IMR-90 (cell line): ENCODE measurements at regions not wholly inside any gene's neighbourhood (a gene's known extent, or its start where the extent isn't known, plus 50 kb on each side); places are given as distances from the start of the nearest gene placed in this dataset.

Source experiments
- ATAC-seq: fragments of 200-7000 bp; cut with Tn5 transposase; 2 replicates; pipeline ENCODE4 v1.9.1; 2020; ENCODE audit warnings: low read depth, mild to moderate bottlenecking, moderate library complexity
- BruUV-seq: library from RNA; stranded (reverse); fragments of 400-500 nt; replicated peaks from 2 replicates; lab custom pipeline; 2021; lab: Mats Ljungman, UMichigan
- CTCF ChIA-PET: fragments of 300-600 bp; formaldehyde crosslinking; extraction: SDS; loops from one replicate; lab custom pipeline; 2021; ENCODE audit warnings: antibody characterized with exemption; lab: Yijun Ruan, JAX
- POLR2A ChIA-PET: fragments of 300-600 bp; sonication (Branson Sonifier 250); formaldehyde crosslinking; loops from one replicate; lab custom pipeline; 2022; ENCODE audit warnings: antibody characterized with exemption; ENCODE audit not compliant: unreplicated experiment; lab: Charles Lee
- DNase-seq: peaks from one replicate; pipeline ENCODE4 v3.0.0; 2013
- H2AFZ ChIP-seq: replicated peaks from 2 replicates; pipeline ENCODE3; 2013; ENCODE audit warnings: low read length, mild to moderate bottlenecking; ENCODE audit not compliant: poor library complexity
- H2AK5ac ChIP-seq: 2 replicates; pipeline ENCODE4 v1.6.1; 2013; ENCODE audit warnings: low read depth, low read length, inconsistent platforms
- H2AK9ac ChIP-seq: replicated peaks from 2 replicates; pipeline ENCODE3; 2013; ENCODE audit warnings: mild to moderate bottlenecking, low read depth, low read length, moderate library complexity; ENCODE audit not compliant: poor library complexity
- H2BK120ac ChIP-seq: 2 replicates; pipeline ENCODE4 v1.6.1; 2013; ENCODE audit warnings: low read depth, low read length, inconsistent platforms
- H2BK15ac ChIP-seq: 3 replicates; pipeline ENCODE4 v1.6.1; 2013; ENCODE audit warnings: low read depth, low read length, inconsistent platforms
- H2BK20ac ChIP-seq: 2 replicates; pipeline ENCODE4 v1.6.1; 2013; ENCODE audit warnings: low read depth, mild to moderate bottlenecking, inconsistent platforms, low read length, moderate library complexity
- H2BK5ac ChIP-seq: 2 replicates; pipeline ENCODE4 v1.6.1; 2013; ENCODE audit warnings: mild to moderate bottlenecking, low read depth, low read length, inconsistent platforms; ENCODE audit not compliant: poor library complexity, severe bottlenecking
- H3K14ac ChIP-seq: replicated peaks from 2 replicates; pipeline ENCODE4 v1.6.1; 2013; ENCODE audit warnings: low read depth, low read length, inconsistent platforms
- H3K18ac ChIP-seq: 2 replicates; pipeline ENCODE4 v1.6.1; 2013; ENCODE audit warnings: low read depth, low read length, control low read depth
- H3K23ac ChIP-seq: 2 replicates; pipeline ENCODE4 v1.6.1; 2013; ENCODE audit warnings: low read depth, low read length, inconsistent platforms
- H3K27ac ChIP-seq: 2 replicates; pipeline ENCODE4 v1.5.1; 2013; ENCODE audit warnings: mild to moderate bottlenecking, control low read depth, low read length; ENCODE audit not compliant: insufficient read depth
- H3K27me3 ChIP-seq: 2 replicates; pipeline ENCODE4 v1.6.1; 2013; ENCODE audit warnings: low read length; ENCODE audit not compliant: control insufficient read depth, insufficient read depth
- H3K36me3 ChIP-seq: 2 replicates; pipeline ENCODE4 v1.6.1; 2013; ENCODE audit warnings: low read length, mixed read lengths; ENCODE audit not compliant: control insufficient read depth, insufficient read depth
- H3K4ac ChIP-seq: 2 replicates; pipeline ENCODE4 v1.6.1; 2013; ENCODE audit warnings: low read depth, low read length, inconsistent platforms
- H3K4me1 ChIP-seq: 2 replicates; pipeline ENCODE4 v1.6.1; 2013; ENCODE audit warnings: low read length, mixed read lengths; ENCODE audit not compliant: control insufficient read depth, insufficient read depth
- H3K4me2 ChIP-seq: 2 replicates; pipeline ENCODE4 v1.6.1; 2013; ENCODE audit warnings: low read depth, mild to moderate bottlenecking, control low read depth, low read length, moderate library complexity
- H3K4me3 ChIP-seq: 2 replicates; pipeline ENCODE4 v1.5.1; 2013; ENCODE audit warnings: low read depth, mild to moderate bottlenecking, control low read depth, low read length, moderate library complexity; ENCODE audit not compliant: insufficient read depth
- H3K56ac ChIP-seq: 2 replicates; pipeline ENCODE4 v1.6.1; 2013; ENCODE audit warnings: low read length, inconsistent platforms; ENCODE audit not compliant: insufficient read depth; ENCODE audit errors: extremely low read depth
- H3K79me1 ChIP-seq, 2 experiments: 2 replicates each; pipeline ENCODE4 v1.6.1; 2013; ENCODE audit warnings: low read length in 2 of 2, inconsistent platforms in 1 of 2, low read depth in 1 of 2
- H3K9ac ChIP-seq: 2 replicates; pipeline ENCODE4 v1.6.1; 2013; ENCODE audit warnings: low read depth, low read length, control low read depth
- H3K9me1 ChIP-seq: 2 replicates; pipeline ENCODE4 v1.6.1; 2013; ENCODE audit warnings: low read length, inconsistent platforms; ENCODE audit not compliant: insufficient read depth
- H3K9me3 ChIP-seq: 2 replicates; pipeline ENCODE4 v1.6.1; 2013; ENCODE audit warnings: low read length; ENCODE audit not compliant: control insufficient read depth, insufficient read depth
- H4K20me1 ChIP-seq: 2 replicates; pipeline ENCODE4 v1.6.1; 2013; ENCODE audit warnings: low read length, inconsistent platforms; ENCODE audit not compliant: insufficient read depth
- H4K5ac ChIP-seq: 2 replicates; pipeline ENCODE4 v1.6.1; 2013; ENCODE audit warnings: mild to moderate bottlenecking, low read depth, low read length, control low read depth
- H4K8ac ChIP-seq, 2 experiments: 2 replicates each; pipeline ENCODE4 v1.6.1; 2013; ENCODE audit warnings: low read depth in 2 of 2, low read length in 2 of 2, control low read depth in 1 of 2, inconsistent platforms in 1 of 2
- H4K91ac ChIP-seq: 2 replicates; pipeline ENCODE4 v1.6.1; 2013; ENCODE audit warnings: low read depth, low read length, inconsistent platforms; ENCODE audit not compliant: insufficient read depth
- BHLHE40 ChIP-seq: fragments of 150-350 bp; IDR thresholded peaks from 2 replicates; pipeline ENCODE4 v1.6.1; 2016; ENCODE audit warnings: mild to moderate bottlenecking, low read depth, low read length
- CEBPB ChIP-seq: IDR thresholded peaks from 2 replicates; pipeline ENCODE4 v1.6.1; 2012; ENCODE audit warnings: low read depth, low read length, improper control_type of control experiment
- CHD1 ChIP-seq: IDR thresholded peaks from 2 replicates; pipeline ENCODE4 v1.6.1; 2012; ENCODE audit warnings: low read depth, low read length, improper control_type of control experiment
- ELK1 ChIP-seq: fragments of 150-350 bp; IDR thresholded peaks from 2 replicates; pipeline ENCODE4 v1.6.1; 2016; ENCODE audit warnings: low read depth, mild to moderate bottlenecking, low read length, moderate library complexity, borderline replicate concordance
- FOS ChIP-seq: fragments of 150-350 bp; IDR thresholded peaks from 2 replicates; pipeline ENCODE4 v1.6.1; 2016; ENCODE audit warnings: low read depth, low read length
- MAFK ChIP-seq: IDR thresholded peaks from 2 replicates; pipeline ENCODE4 v1.6.1; 2012; ENCODE audit warnings: low read depth, low read length, improper control_type of control experiment
- MAZ ChIP-seq: IDR thresholded peaks from 2 replicates; pipeline ENCODE4 v1.6.1; 2012; ENCODE audit warnings: low read depth, mild to moderate bottlenecking, low read length, improper control_type of control experiment, moderate library complexity, borderline replicate concordance
- MXI1 ChIP-seq: IDR thresholded peaks from 2 replicates; pipeline ENCODE4 v1.6.1; 2012; ENCODE audit warnings: low read depth, mild to moderate bottlenecking, low read length, moderate library complexity, borderline replicate concordance
- NFE2L2 ChIP-seq: fragments of 150-350 bp; IDR thresholded peaks from 2 replicates; pipeline ENCODE4 v1.6.1; 2016; ENCODE audit warnings: low read depth, mild to moderate bottlenecking, low read length
- POLR2A ChIP-seq: IDR thresholded peaks from 2 replicates; pipeline ENCODE4 v1.6.1; 2012; ENCODE audit warnings: mild to moderate bottlenecking, low read depth, low read length
- RAD21 ChIP-seq: IDR thresholded peaks from 2 replicates; pipeline ENCODE4 v1.6.1; 2012; ENCODE audit warnings: low read length, improper control_type of control experiment
- RCOR1 ChIP-seq: IDR thresholded peaks from 2 replicates; pipeline ENCODE4 v1.6.1; 2012; ENCODE audit warnings: mild to moderate bottlenecking, low read length, improper control_type of control experiment; ENCODE audit not compliant: insufficient replicate concordance
- RFX5 ChIP-seq: IDR thresholded peaks from 2 replicates; pipeline ENCODE4 v1.8.0; 2012; ENCODE audit warnings: low read depth, mild to moderate bottlenecking, low read length, moderate library complexity
- SMC3 ChIP-seq: fragments of 150-350 bp; IDR thresholded peaks from 2 replicates; pipeline ENCODE4 v1.6.1; 2016; ENCODE audit warnings: low read depth, mild to moderate bottlenecking, antibody characterized with exemption, low read length, moderate library complexity
- WGBS, 2 experiments: methylation state at CpG; one replicate each; pipeline versions ENCODE4 v1.1.5 to v1.1.7; 2013; ENCODE audit warnings: missing lambda C conversion rate in 2 of 2; ENCODE audit not compliant: insufficient read length in 1 of 2; ENCODE audit errors: extremely low coverage in 2 of 2; 5-methylcytosine and 5-hydroxymethylcytosine counted together
- dilution Hi-C: fragments of 300-500 bp; cut with HindIII; formaldehyde crosslinking; loops from one replicate; pipeline ENCODE4 v1.14.3; 2018; ENCODE audit warnings: low sequenced_read_pairs; ENCODE audit not compliant: unreplicated experiment
- in situ Hi-C: fragments of 300-500 bp; cut with MboI; formaldehyde crosslinking; loops from 3 replicates; pipeline ENCODE4 v1.14.3; 2019; ENCODE audit warnings: low sequenced_read_pairs, inconsistent platforms, mixed read lengths
- intact Hi-C: fragments of 100-400 bp; cut with micrococcal nuclease; formaldehyde crosslinking; loops from 2 replicates; pipeline ENCODE4 v1.10.0; 2022
- TF ChIP-seq, protein P1 (sequence below): fragments of 150-350 bp; IDR thresholded peaks from 2 replicates; pipeline ENCODE4 v1.6.1; 2017; ENCODE audit warnings: mild to moderate bottlenecking, antibody characterized with exemption, low read length, low read depth
- TF ChIP-seq, protein P2 (sequence below): conservative IDR thresholded peaks from 2 replicates; pipeline ENCODE4 v1.5.1; 2012; ENCODE audit warnings: mild to moderate bottlenecking, low read depth, low read length, improper control_type of control experiment

DNA sequence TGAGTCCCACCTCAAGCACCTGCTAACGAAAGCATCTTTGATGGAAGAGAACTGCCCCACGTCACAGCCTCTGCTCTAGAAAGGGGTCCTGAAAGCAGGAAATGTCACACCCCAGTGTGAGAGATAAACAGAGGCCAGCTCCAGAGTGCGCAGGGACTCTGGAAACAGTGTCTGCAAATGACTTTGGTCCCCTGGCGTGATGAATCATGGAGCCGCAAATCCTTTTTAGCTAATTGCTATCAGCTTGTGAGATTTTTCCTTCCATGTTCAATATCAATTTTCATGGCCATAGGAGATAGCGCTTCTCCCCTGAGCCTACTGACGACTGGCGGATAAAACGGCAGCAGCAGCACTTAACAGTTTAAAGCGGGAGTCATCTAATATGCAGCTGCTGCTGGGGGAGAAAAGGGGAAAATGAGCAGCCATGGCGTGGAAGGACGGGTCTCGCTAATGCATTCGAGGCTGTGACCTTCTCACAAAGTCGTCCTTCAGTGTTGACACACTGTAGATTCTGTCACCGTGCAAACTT, 209.6 kb upstream of the IRX1 start:
- H3K4me2 ChIP-seq: no peak overlapping the region
- no peaks in the 10 kb centered on the region for H3K9me1 ChIP-seq
- no TSS peak for BruUV-seq
- no peak overlapping the region for H4K5ac ChIP-seq
- no peak overlapping the region for H3K23ac ChIP-seq
- no peak overlapping the region for H3K18ac ChIP-seq
- H3K9ac ChIP-seq: no peak overlapping the region
- no peaks in the 10 kb centered on the region for H3K79me1 ChIP-seq
- H3K27me3 ChIP-seq: no peaks in the 10 kb centered on the region
- H2BK20ac ChIP-seq: no peak overlapping the region
- DNase-seq (no peak), ATAC-seq (no peak)
- H2AK5ac ChIP-seq: no peak overlapping the region
- no peak overlapping the region for H2BK15ac ChIP-seq
- H2BK5ac ChIP-seq: no peak overlapping the region
- dilution Hi-C loops: no loop called here
- H4K8ac ChIP-seq: no peak overlapping the region
- peaks cover 48% of the 10 kb centered on the region for H3K9me3 ChIP-seq
- H2AK9ac ChIP-seq: no peak overlapping the region
- H2BK120ac ChIP-seq: no peak overlapping the region
- POLR2A ChIA-PET: no interaction called here
- intact Hi-C loops: no loop called here
- CTCF ChIA-PET: no interaction called here
- H3K14ac ChIP-seq: no peak overlapping the region
- H2AFZ ChIP-seq: no peak overlapping the region
- H4K91ac ChIP-seq: no peak overlapping the region
- H3K4me1 ChIP-seq: no peaks in the 10 kb centered on the region
- H3K36me3 ChIP-seq: no peaks in the 10 kb centered on the region
- 51% methylated on average over 4 of the region's 16 CpGs; no CpG with 5 or more reads in 1 of the 2 experiments for WGBS, 2 experiments
- H3K56ac ChIP-seq: no peak overlapping the region
- in situ Hi-C loops: no loop called here
- no peak overlapping the region for H3K27ac ChIP-seq
- TF ChIP-seq CEBPB: no peak
- TF ChIP-seq ELK1: no peak
- TF ChIP-seq MXI1: no peak
- TF ChIP-seq RFX5: no peak
- no peak for TF ChIP-seq MAZ
- TF ChIP-seq, protein P1, sequence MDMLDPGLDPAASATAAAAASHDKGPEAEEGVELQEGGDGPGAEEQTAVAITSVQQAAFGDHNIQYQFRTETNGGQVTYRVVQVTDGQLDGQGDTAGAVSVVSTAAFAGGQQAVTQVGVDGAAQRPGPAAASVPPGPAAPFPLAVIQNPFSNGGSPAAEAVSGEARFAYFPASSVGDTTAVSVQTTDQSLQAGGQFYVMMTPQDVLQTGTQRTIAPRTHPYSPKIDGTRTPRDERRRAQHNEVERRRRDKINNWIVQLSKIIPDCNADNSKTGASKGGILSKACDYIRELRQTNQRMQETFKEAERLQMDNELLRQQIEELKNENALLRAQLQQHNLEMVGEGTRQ: no peak
- TF ChIP-seq, protein P2, sequence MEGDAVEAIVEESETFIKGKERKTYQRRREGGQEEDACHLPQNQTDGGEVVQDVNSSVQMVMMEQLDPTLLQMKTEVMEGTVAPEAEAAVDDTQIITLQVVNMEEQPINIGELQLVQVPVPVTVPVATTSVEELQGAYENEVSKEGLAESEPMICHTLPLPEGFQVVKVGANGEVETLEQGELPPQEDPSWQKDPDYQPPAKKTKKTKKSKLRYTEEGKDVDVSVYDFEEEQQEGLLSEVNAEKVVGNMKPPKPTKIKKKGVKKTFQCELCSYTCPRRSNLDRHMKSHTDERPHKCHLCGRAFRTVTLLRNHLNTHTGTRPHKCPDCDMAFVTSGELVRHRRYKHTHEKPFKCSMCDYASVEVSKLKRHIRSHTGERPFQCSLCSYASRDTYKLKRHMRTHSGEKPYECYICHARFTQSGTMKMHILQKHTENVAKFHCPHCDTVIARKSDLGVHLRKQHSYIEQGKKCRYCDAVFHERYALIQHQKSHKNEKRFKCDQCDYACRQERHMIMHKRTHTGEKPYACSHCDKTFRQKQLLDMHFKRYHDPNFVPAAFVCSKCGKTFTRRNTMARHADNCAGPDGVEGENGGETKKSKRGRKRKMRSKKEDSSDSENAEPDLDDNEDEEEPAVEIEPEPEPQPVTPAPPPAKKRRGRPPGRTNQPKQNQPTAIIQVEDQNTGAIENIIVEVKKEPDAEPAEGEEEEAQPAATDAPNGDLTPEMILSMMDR: no peak
- TF ChIP-seq FOS: no peak
- TF ChIP-seq POLR2A: no peak
- no peak for TF ChIP-seq MAFK
- TF ChIP-seq RAD21: no peak
- TF ChIP-seq SMC3: no peak
- TF ChIP-seq NFE2L2: no peak
- no peak for TF ChIP-seq RCOR1
- TF ChIP-seq BHLHE40: no peak
- TF ChIP-seq CHD1: no peak
- H4K20me1 ChIP-seq: no peaks in the 10 kb centered on the region
- H3K4me3 ChIP-seq: no peak overlapping the region
- no peak overlapping the region for H3K4ac ChIP-seq
